NB4 (cell line): ENCODE measurements at regions not wholly inside any gene's neighbourhood (a gene's known extent, or its start where the extent isn't known, plus 50 kb on each side); places are given as distances from the start of the nearest gene placed in this dataset.

Source experiments
- CTCF ChIP-seq: IDR thresholded peaks from one replicate; pipeline ENCODE4 v1.5.1; 2012; ENCODE audit warnings: low read depth, low read length
- MAX ChIP-seq: IDR thresholded peaks from 2 replicates; pipeline ENCODE4 v1.6.1; 2011; ENCODE audit warnings: low read depth, low read length
- POLR2A ChIP-seq: IDR thresholded peaks from 2 replicates; pipeline ENCODE4 v1.6.1; 2011; ENCODE audit warnings: mild to moderate bottlenecking; ENCODE audit not compliant: insufficient read length; ENCODE audit errors: extremely low read depth

DNA sequence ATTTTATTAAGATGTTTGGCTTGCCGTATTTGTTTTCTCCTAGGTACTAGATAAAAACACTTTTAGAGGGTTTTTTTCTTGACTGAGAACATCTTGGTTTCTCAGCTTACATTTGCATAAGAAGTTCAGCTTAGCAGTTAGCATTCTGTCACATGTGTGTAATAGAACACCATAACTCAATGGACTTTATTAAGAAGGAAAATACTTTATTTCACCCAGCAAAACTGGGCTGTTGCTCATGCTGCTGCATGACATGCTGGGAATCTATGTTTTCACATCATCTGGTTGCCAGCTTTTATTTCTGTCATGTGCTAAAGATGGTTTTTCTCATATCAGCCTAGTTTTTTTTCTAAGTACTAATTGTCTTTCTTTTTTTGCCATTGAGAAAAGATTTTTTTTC lies 144.6 kb downstream of the UTRN start:
- TF ChIP-seq CTCF (no peak), POLR2A (no peak), MAX (no peak)
